ENCODE measurements at regions not wholly inside any gene's neighbourhood (a gene's known extent, or its start where the extent isn't known, plus 50 kb on each side); places are given as distances from the start of the nearest gene placed in this dataset.
A peak's percentile ranks its signal among the peaks of the same experiment; 100 is the strongest.
"Not testable (repeated sequence)": the region's sequence is repeated elsewhere in the genome, so short reads cannot be mapped to it uniquely, and the experiment has no call there.

- no peak for TF ChIP-seq CTCF (IDR thresholded peaks at IDR 0.05; ENCODE audit: poor library complexity, severe bottlenecking)
- DNase-seq (ENCODE audit: low spot score) (no peak), ATAC-seq (ENCODE audit: low read depth) (no peak)
- H3K4me3 ChIP-seq (ENCODE audit: severe bottlenecking): no peak overlapping the region
- H3K27ac ChIP-seq (ENCODE audit: poor library complexity, severe bottlenecking): no peak overlapping the region
- H3K27me3 ChIP-seq (ENCODE audit: insufficient read depth, poor library complexity, severe bottlenecking): no peaks in the 10 kb centered on the region
- no peaks in the 10 kb centered on the region for H3K4me1 ChIP-seq (ENCODE audit: insufficient read depth, poor library complexity, severe bottlenecking)
- no peaks in the 10 kb centered on the region for H3K36me3 ChIP-seq (ENCODE audit: low read depth)
- H3K9me3 ChIP-seq (ENCODE audit: severe bottlenecking): no peaks in the 10 kb centered on the region
Measured at GRCh38 chr15:93941697-93942096, 289.7 kb upstream of the MCTP2 start.

DNA sequence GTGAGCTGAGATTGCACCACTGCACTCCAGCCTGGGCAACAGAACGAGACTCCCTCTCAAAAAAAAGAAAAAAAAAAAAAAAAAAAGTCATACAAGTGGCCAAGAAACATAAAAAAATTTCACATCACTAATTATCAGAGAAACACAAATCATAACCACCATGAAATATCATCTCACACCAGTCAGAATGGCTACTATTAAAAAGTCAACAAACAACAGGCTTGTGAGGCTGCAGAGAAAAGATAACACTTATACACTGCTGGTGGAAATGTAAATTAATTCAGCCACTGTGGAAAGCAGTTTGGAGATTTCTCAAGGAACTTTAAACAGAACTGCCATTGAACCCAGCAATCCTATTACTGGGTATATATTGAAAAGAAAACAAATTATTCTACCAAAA lies 291.1 kb upstream of the MCTP2 start:
- no peak overlapping the region for H3K27ac ChIP-seq (ENCODE audit: poor library complexity, severe bottlenecking)
- H3K4me3 ChIP-seq (ENCODE audit: severe bottlenecking): no peak overlapping the region
- H3K4me1 ChIP-seq (ENCODE audit: insufficient read depth, poor library complexity, severe bottlenecking): no peaks in the 10 kb centered on the region
- H3K36me3 ChIP-seq (ENCODE audit: low read depth): no peaks in the 10 kb centered on the region
- no peaks in the 10 kb centered on the region for H3K9me3 ChIP-seq (ENCODE audit: severe bottlenecking)
- TF ChIP-seq CTCF (IDR thresholded peaks at IDR 0.05; ENCODE audit: poor library complexity, severe bottlenecking): no peak
- no peaks in the 10 kb centered on the region for H3K27me3 ChIP-seq (ENCODE audit: insufficient read depth, poor library complexity, severe bottlenecking)
- DNase-seq (ENCODE audit: low spot score) (no peak), ATAC-seq (ENCODE audit: low read depth) (no peak)

- H3K9me3 ChIP-seq (ENCODE audit: severe bottlenecking): no peaks in the 10 kb centered on the region
- no peak for TF ChIP-seq CTCF (IDR thresholded peaks at IDR 0.05; ENCODE audit: poor library complexity, severe bottlenecking)
- no peaks in the 10 kb centered on the region for H3K27me3 ChIP-seq (ENCODE audit: insufficient read depth, poor library complexity, severe bottlenecking)
- H3K36me3 ChIP-seq (ENCODE audit: low read depth): no peaks in the 10 kb centered on the region
- DNase-seq (ENCODE audit: low spot score): no peak
- ATAC-seq (ENCODE audit: low read depth): no peak
- no peak overlapping the region for H3K27ac ChIP-seq (ENCODE audit: poor library complexity, severe bottlenecking)
- H3K4me3 ChIP-seq (ENCODE audit: severe bottlenecking): no peak overlapping the region
- peaks cover 6% of the 10 kb centered on the region for H3K4me1 ChIP-seq (ENCODE audit: insufficient read depth, poor library complexity, severe bottlenecking)
Measured at GRCh38 chr15:93932164-93932776, 299.1 kb upstream of the MCTP2 start.

DNA sequence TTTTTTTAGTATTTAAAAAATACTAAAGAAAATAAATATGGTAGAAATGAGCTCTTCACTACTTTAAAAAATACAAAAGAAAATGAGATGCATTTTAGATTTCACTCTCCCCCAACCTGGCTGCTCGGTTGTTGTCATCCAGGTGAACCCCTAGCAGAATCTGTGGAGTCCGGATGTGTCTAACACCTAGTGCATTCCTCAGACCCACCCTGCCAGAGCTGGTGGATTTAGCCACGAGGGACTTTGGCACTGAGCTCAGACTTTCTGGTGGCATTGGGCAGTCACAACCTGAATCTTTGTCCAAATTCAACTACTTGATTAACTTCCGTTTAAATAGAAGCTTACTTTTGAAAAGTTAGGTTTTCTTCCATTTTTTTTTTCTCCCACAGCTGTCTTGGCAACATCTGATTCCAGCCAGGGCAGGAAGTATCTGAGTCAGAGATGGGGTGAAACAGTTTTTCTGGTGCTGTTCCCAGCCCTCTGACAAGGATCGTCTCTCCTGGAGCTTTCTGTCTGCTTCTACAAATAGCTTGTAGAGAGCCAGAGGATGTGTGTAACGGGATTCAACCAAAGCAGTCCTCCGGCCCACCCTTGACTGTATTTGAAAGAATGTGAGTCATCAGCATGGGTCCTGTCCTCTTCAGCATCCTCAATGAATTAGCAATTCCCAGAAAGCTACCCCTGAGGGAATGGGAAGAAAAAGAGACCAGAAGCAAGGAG lies 301.8 kb upstream of the MCTP2 start:
- Histone ChIP-seq H3K4me1 (ENCODE audit: insufficient read depth, poor library complexity, severe bottlenecking) (peaks cover 6% of the 10 kb centered on the region), H3K4me3 (ENCODE audit: severe bottlenecking) (no peak overlapping the region), H3K27ac (ENCODE audit: poor library complexity, severe bottlenecking) (peak overlapping the region; percentile 45), H3K36me3 (ENCODE audit: low read depth) (no peaks in the 10 kb centered on the region), H3K27me3 (ENCODE audit: insufficient read depth, poor library complexity, severe bottlenecking) (no peaks in the 10 kb centered on the region), H3K9me3 (ENCODE audit: severe bottlenecking) (no peaks in the 10 kb centered on the region)
- DNase-seq (ENCODE audit: low spot score): no peak
- no peak for TF ChIP-seq CTCF (IDR thresholded peaks at IDR 0.05; ENCODE audit: poor library complexity, severe bottlenecking)
- ATAC-seq (ENCODE audit: low read depth): peak; percentile 92

DNA sequence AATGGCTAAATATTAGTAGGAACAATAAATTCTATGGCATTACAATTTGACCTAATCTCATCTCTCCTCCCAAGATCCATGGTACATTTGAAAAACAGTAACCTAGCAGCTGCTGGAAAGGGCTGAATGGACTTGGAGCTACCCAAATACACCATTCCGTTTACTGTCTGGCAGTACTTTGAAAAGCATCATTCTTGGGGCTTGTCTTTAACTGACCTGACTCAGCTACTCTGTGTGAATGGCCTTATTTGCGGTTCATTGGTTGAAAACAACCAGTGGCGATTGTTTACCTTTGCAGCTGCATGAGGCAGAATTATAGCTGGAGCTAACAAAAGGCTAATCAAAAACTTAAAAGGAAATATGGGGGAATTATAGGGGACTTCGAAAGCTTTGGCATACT lies 311.2 kb upstream of the MCTP2 start:
- Histone ChIP-seq H3K4me3 (ENCODE audit: severe bottlenecking) (no peak overlapping the region), H3K9me3 (ENCODE audit: severe bottlenecking) (no peaks in the 10 kb centered on the region), H3K4me1 (ENCODE audit: insufficient read depth, poor library complexity, severe bottlenecking) (no peaks in the 10 kb centered on the region), H3K27me3 (ENCODE audit: insufficient read depth, poor library complexity, severe bottlenecking) (no peaks in the 10 kb centered on the region), H3K27ac (ENCODE audit: poor library complexity, severe bottlenecking) (no peak overlapping the region), H3K36me3 (ENCODE audit: low read depth) (no peaks in the 10 kb centered on the region)
- ATAC-seq (ENCODE audit: low read depth) (no peak), DNase-seq (ENCODE audit: low spot score) (no peak)
- no peak for TF ChIP-seq CTCF (IDR thresholded peaks at IDR 0.05; ENCODE audit: poor library complexity, severe bottlenecking)

- not testable (repeated sequence) for ATAC-seq (ENCODE audit: low read depth); H3K36me3 ChIP-seq (ENCODE audit: low read depth); H3K4me1 ChIP-seq (ENCODE audit: insufficient read depth, poor library complexity, severe bottlenecking); H3K4me3 ChIP-seq (ENCODE audit: severe bottlenecking); H3K27me3 ChIP-seq (ENCODE audit: insufficient read depth, poor library complexity, severe bottlenecking); H3K9me3 ChIP-seq (ENCODE audit: severe bottlenecking); DNase-seq (ENCODE audit: low spot score); H3K27ac ChIP-seq (ENCODE audit: poor library complexity, severe bottlenecking)
Measured at GRCh38 chr15:93918801-93919200, 312.6 kb upstream of the MCTP2 start.

All from RWPE2 (cell line).